ACHN (cell line): ENCODE measurements at regions not wholly inside any gene's neighbourhood (a gene's known extent, or its start where the extent isn't known, plus 50 kb on each side); places are given as distances from the start of the nearest gene placed in this dataset.
"Not testable (repeated sequence)": the region's sequence is repeated elsewhere in the genome, so short reads cannot be mapped to it uniquely, and the experiment has no call there.

Experiments used
- DNase-seq: peaks from one replicate; pipeline ENCODE4 v3.0.0-alpha.2; 2015
- in situ Hi-C: cut with HindIII; loops from 2 replicates; pipeline ENCODE4 v1.10.0; 2017; ENCODE audit warnings: low sequenced_read_pairs, low pct_ligation_motif_present, low pct_unique_long_range_greater_than_20kb

DNA sequence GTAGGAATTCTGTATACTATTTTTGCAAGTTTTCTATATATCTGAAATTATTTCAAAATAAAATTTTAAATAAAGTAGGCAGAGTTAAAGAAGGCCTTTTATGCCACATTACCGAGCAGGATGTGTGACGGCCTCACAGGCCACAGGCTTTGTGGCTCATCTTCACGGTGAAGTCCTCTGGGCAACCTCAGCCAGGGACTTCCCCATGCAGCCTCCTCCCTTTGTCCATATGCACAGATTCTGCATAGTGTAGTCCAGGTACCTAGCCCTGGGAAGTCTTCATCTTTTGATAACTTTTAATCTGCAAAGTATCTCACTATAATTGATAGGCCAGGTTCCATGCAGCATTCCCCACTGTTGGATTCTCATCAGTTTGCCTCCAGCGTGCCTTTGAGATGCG, 62.8 kb downstream of the ARHGAP11B start:
- in situ Hi-C loops, result not testable (repeated sequence)

DNA sequence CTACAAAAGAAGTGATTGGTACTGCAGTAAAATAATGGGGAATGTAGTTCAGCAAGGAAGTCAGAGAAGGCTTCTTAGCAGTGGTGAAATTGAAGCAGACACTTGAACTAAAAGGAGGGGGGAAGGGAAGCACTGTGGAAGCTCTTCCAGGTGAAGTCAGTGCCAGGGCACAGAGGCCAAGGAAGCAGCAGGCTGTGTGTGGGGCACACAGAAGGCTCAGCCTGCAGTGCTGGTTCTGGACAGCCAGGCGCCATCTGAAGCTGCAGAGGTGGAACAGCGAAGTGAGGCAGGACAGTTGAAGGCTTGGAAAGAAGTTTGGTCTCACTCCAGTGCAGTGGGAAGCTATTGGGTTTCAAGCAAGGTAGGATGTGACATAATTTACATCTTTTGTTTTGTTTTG, 64.2 kb downstream of the ARHGAP11B start:
- DNase-seq, in situ Hi-C loops: not testable (repeated sequence)

More for the DNA sequence above, 62.8 kb downstream of the ARHGAP11B start:
- DNase-seq, result not testable (repeated sequence)

DNA sequence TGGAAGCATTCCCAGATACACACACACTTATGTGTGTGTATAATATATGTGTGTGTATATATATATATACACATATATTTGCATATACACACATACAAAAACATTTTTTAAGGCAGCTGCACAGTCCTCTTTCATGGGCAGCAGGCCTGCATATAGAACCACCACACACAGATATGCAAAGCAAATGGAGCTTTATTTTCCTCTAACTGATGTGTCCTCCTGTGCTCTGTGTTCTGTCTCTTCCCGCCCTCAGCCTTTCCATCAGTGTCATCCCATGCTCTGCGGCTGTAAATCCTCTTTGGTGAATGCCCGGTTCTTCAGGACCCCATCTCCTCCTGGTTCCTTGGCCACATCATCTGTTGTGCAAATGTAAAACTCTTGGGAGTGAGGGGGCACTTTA, 69.9 kb downstream of the ARHGAP11B start:
- DNase-seq, in situ Hi-C loops: not testable (repeated sequence)

DNA sequence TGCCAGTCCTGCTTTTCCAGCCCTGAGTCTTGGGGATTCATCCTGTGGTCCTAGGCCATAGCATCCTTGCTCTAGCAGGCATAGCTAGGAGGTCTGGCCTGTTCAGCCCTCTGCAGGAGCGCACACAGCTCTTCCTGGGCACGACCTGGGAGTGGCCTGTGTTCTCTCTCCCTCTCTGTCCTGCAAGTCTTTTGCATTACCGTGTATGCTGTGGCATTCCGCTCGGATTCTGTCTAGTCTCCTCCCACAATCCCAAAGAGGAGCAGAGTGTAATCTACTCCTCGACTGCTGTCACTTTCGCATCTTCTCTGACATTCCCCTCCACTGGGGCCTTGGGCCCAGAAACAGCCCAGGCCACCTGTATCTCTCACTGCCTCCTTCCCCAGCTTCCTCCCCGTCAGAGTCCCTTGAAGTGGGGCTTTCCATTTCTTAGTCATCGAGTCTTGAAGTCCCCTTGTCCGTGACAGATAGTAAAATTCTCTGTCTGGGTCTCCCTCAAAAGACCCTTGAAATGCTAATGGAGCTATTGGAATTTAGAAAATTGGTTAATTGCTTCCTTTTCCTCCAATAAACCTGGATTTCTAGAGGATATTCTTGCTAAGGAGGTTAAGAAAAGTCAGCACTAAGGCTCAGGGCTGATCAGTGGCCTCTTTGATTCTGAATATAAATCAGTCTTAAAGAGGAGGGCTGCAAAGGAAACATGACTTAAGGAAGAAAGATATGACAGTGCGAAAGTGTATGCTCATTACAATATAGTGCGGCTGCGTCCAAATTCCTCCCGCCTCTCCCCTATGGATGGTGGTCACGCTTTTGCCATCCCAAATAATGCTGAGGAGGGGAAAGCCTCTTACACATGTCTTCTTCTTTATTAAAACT, 70.7 kb downstream of the ARHGAP11B start:
- in situ Hi-C loops, DNase-seq: not testable (repeated sequence)

DNA sequence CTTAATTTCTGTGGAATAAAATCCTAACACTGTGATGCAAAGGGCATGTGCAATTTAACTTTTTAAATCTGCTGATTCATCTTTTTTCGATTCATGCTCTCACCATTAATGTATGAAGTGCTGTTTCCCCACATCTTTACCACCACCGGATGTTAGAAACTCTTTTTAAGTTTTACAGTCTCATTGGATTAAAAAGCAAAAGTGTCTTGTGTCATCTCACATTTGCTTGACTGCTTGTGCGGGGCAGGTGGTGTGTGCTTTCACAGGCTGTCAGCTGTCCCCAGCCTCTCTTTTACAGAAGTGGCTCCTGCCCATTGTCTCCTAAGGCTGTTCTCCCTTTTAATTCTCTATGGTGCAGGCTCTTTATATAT, 71.4 kb downstream of the ARHGAP11B start:
- in situ Hi-C loops, DNase-seq: not testable (repeated sequence)

DNA sequence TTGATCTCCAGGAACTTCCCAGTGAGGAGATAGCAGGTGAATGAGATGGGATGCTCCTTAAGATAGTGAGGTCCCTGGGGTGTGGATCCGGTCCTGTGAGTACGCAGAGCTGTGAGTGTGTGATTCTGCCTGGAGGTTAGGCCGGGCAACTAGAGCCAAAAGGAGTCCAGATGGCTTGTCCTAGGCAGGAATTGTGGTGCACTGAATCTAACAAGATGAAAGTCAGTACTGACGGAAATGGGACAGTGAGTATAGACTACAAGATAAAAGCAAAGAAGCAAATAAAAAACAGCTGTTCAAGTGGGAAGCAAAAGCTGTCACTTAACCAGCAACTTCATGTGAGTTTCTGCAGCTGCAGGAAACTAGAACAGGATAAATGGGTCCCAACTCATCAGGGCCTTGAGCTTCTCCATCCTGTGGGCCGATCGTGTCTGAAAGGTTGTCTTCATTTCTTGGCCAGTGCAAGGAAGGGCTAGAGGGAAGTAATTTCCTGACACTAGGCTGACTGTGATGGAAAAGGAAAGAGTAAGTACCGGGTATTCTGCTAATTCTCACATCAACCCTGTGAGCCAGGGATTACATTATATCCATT, 74.2 kb downstream of the ARHGAP11B start:
- DNase-seq, in situ Hi-C loops: not testable (repeated sequence)

DNA sequence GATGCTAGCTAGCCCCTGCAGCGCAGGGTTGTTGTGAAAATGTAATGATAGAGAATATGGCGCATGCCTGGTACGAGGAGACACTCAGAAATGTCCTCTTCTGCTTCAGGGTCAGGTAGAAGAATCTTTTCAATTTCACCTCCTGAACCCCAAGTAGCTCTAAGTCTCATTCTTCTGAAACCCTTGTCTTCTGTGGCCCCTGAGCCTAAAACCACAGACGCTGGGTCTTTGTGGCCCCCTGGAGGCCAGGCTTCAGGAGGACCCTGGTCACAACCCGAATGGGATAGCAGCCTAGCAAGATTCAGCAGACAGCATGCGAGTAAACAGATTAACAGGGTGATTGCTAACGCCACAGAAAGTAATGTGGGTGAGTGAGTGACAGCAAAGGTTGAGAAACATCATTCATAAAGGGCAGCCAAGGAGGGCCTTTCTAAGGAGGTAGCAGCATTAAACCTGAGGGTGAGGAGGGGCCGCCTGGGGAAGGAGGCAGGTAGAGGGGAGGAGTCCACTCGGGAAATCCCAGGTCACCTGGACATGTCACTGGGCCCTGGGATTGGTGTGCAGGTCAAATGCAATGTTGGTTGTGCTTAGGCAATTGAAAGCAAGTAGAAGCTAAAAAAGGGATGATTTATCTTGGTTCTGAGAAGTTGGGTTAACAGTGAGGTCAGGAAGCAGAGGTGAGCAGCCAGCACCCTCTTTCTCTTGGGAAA, 82.2 kb downstream of the ARHGAP11B start:
- in situ Hi-C loops, DNase-seq: not testable (repeated sequence)

DNA sequence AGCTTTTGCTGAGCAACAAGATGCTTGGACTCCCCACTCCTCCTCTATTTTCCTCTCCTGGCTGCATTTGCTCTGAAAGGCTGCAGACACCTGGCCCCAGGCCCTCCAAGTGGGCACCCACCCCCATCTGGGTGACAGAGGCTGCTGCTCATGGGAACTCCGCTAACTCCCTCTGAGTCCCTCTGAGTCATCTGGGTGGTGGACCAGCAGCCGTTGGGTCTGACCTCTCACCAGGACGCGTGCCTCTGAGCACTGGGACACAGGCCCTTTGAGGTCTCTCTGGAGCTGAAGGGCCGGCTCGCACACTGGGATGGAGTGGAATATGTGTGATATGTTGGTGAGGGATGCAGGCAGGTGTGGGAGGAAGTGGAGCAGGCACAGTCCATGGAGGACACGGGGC, 82.9 kb downstream of the ARHGAP11B start:
- in situ Hi-C loops, DNase-seq: not testable (repeated sequence)

DNA sequence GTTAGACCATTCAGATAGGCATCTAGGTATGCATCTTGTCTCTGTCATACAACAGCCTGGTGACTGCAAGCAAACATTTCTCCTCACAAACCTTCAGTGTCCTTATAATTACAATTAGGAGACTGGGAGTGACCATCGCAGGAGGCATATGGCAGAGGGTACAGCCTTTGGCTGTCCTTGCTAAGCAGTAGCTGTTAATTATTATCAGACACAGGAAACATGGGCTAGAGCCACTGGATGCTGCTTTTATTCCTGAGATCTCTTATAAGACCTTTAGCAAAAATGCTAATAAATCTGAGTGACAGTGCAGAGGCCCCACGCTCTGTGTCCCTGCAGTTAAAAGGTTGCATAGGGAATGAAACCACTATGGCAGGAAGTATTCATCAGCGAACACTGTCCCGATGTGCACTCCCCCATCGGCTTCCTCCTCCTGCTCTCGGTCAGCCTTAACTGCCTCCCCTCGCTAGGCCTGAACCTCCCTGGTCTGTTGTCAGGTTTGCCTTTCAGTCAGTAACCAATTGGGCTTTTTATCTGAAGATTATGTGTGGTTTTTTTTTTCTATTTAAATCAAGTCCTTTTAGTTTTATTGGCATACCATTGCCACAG, 92.2 kb downstream of the ARHGAP11B start:
- in situ Hi-C loops, DNase-seq: not testable (repeated sequence)

DNA sequence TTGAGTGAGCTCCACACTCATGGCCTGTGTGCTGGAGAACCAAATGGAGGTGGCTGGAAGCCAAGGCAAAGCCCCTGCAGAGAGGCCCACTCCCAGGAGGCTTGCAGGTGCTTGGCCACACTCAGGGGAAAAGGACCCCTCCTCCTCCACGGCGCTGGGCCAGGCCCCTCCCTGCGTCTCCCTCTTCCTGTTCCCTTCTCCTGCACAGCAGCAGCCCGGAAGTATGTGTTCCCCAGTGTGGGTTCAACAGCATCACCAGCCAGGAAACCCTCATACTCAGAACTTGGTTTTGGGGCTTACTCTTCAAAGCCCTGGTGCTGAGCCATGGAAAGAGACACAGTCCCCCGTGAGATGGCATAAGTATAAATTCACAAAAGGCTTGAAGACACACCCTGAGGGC, 93.4 kb downstream of the ARHGAP11B start:
- DNase-seq, in situ Hi-C loops: not testable (repeated sequence)

DNA sequence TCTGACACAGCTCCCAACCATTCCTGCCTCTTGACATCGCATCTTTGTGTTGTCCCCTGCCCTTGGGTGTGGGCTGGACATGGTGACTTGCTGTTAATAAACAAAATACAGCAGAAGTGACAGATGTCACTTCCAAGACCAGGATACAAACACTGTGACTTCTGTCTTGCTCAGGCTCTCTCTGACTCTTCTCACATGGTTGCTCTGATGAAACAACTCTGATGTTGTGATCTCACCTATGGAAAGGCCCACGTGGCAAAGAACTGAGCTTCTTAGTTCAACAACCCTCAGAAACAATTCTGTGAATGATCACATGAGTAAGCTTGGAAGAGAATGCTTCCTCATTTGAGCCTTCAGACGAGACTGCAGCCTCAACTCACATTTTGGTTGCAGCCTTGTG, 94.9 kb downstream of the ARHGAP11B start:
- DNase-seq, in situ Hi-C loops: not testable (repeated sequence)

DNA sequence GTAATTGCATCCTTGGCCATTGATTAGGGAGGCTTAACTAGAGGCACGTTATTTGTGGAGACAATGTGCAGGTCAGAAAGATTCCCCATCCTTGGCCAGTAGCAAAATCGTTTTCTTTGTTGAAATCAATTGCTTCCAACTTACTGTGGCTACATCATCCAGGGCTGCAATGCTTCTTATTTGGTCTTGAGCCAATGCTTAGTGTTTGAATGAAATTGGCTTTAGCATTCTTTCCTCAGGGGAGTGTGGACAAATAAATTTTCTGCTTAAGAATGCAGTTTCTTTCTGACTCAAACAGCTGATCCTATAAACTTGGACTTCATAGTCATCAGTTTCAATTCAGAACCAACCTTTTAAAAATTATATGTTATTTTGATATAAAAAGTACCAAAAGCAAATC, 95.6 kb downstream of the ARHGAP11B start:
- DNase-seq, in situ Hi-C loops: not testable (repeated sequence)

DNA sequence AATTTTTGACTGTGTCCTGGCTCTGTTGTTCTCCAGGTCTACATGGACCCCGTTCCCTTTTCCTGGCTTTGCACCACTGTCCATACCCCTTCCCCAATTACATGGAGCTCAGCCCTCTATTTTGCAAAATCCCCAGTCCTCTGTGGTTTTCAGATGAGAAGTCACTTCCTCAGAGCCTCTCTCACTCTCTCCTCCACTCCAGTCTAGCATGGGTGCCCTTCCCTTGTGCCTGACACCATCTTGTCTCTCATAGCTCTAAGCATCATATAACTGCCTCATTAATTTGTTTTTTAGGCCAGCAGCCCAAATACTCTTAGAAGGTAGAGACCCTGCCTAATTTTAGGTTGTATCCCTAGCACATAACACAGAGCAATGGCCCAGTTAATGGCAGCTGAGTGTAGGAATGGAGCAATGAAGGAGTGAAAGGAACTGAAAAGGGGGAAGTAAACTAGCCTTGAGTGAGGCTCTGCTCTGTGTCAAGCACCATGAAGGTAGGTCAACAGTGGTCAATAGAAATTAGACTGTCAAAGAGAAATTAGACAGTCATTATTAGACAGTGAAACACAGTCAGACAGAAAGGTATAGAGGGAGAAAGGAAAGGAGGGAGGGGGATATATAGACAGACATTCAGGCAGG, 97.7 kb downstream of the ARHGAP11B start:
- in situ Hi-C loops, DNase-seq: not testable (repeated sequence)

DNA sequence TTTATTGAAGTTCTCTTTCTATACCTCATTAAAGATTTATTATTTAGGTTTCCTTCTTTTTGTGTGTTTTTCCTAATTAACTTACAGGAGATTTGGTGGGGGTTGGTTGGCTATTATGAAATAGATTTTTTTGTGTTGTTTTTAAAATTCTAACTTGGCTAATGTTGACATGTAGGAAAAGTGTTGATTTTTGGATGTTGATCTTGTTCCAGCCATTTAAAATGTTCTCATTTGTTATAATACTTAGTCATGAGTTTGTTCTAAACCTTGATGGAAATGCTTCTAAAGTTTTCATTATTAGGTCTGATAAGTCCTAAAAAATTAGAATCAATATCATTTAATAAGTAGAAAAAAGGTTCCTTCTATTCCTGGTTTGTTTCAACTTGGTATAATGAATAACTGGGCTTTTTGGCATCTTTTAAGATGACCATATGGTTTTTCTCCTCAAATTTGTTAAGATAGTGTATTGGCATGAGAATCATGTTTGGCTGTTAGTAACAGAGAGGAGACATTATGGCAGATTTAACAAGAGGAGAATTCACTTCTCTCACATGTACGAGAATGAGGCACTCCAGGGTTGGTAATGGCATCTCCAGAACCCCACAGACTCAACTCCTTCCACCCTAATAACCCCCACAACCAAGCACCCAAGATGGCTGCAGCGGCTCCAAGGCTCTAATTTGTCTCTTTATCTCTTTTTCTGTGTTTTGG, 104.1 kb downstream of the ARHGAP11B start:
- DNase-seq, in situ Hi-C loops: not testable (repeated sequence)

DNA sequence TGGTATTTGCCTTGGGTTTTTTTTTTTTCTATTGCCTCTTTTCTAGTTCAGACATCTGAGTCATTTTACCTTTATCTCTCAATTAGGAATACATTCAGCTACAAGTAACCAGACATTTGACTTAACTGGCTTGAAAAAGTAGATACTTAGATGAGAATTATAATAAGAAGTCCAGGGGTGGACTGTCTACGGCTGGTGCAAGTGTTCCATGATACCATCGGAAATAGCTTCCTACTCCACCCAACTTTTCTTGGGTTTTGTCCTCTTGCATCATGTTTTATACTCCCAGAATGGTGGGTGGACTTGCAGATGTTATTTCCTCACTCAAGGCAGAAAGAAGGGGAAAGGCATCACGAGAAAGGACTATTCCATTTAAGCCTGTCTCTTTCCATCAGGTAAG, 104.7 kb downstream of the ARHGAP11B start:
- DNase-seq, in situ Hi-C loops: not testable (repeated sequence)

DNA sequence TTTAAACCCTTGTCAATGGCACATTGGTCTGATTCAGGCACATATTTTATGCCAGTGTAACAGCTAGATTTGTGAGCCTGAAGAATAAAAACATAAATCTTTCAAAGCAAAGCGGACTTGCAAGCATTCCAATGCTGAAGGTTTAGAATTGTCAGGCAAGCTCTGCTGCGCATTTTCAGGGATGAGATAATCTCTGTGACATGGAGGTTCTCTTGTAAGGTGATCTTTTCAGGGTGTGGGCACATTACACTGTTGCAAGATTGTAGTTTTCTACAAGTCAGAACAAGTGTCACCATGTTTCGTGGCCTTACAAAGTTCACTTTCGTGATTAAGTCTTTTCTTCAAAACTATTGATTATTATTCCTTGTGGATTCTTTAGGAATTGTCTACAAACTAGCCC, 106.2 kb downstream of the ARHGAP11B start:
- in situ Hi-C loops, DNase-seq: not testable (repeated sequence)

DNA sequence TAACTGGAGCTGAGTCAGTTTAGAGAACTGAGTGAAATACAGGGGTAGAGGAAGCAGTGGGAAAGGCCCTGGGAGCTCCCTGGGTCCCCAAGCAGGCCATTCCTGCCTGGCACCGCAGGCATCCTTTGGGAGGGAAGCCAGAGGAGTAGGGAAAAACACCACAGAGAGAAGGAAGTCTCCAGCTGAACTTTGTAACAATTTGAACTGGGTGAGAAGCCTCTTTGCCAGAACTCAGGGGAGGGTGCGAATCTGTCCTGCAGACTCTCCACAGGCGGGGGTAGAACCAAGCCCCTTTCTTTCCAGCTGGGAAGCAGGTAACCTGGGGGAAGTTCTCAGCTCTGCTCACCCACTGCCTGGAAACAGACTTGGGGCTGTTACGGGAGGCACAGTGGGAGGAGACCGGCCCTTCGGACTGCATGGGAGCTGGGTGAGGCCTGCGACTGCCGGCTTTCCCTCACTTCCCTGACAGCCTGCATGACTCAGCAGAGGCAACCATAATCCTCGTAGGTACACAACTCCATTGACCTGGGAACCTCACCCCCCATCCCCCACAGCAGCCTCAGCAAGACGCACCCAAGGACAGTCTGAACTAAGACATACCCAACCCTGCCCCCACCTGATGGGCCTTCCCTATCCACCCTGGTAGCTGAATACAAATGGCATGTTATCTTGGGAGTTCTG, 110.1 kb downstream of the ARHGAP11B start:
- DNase-seq, in situ Hi-C loops: not testable (repeated sequence)
